ENCODE measurements at regions not wholly inside any gene's neighbourhood (a gene's known extent, or its start where the extent isn't known, plus 50 kb on each side); places are given as distances from the start of the nearest gene placed in this dataset.
A peak's percentile ranks its signal among the peaks of the same experiment; 100 is the strongest.

DNA sequence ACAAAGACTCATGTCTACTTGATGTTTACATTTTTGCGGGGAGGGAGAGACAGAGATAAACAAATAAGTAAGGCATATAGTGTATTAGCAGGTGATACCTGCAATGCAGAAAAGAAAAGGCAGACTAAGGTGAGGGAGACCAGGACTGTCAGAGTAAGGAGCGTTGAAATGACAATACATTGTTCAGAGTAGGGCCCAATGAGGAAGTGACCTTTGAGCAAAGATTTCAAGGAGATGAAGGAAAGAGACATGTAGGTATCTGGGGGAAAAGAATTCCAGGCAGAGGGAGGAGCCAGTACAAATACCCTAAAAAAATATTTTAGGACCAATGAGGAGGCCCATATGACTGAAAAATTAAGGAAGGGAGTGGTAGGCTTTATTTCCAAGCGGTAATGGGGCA lies 162.7 kb upstream of the PRSS1 start:
- Histone ChIP-seq H3K27me3 (ENCODE audit: insufficient read depth, poor library complexity, severe bottlenecking) (no peaks in the 10 kb centered on the region), H3K4me3 (replicated peaks; ENCODE audit: insufficient read depth, low read length) (no peak overlapping the region), H3K27ac (replicated peaks) (no peak overlapping the region)
- TF ChIP-seq GABPA (IDR thresholded peaks at IDR 0.05; ENCODE audit: low read depth) (no peak), SPI1 (IDR thresholded peaks at IDR 0.05; ENCODE audit: borderline replicate concordance, low read depth) (peak; percentile 69; the same call in 1 of the 2 replicates)
- no peak for DNase-seq (ENCODE audit: low read depth in 1 of 2, low spot score in 1 of 2)

DNA sequence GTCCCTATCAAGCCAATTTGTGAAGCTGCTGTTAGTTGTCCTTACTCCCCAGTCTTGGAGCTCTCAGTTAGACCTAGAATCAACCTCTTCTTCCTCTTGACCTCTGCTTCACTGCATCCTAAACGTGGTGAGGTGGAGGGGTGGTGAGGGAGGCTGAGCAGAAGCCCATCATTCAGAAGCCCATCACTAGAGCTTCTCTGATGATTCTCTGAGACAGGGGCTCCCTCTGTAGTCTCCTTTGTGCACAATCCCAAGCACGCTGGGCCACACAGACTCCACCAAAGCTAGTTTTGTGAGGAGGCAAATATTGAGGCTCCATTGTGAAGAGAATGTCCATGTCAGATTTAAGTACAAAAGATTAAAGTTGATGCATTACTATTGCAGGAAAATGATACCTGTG lies 163.8 kb upstream of the PRSS1 start:
- no peak for DNase-seq (ENCODE audit: low read depth in 1 of 2, low spot score in 1 of 2)
- Histone ChIP-seq H3K27ac (replicated peaks) (no peak overlapping the region), H3K27me3 (ENCODE audit: insufficient read depth, poor library complexity, severe bottlenecking) (no peaks in the 10 kb centered on the region), H3K4me3 (replicated peaks; ENCODE audit: insufficient read depth, low read length) (no peak overlapping the region)
- TF ChIP-seq, protein P1, sequence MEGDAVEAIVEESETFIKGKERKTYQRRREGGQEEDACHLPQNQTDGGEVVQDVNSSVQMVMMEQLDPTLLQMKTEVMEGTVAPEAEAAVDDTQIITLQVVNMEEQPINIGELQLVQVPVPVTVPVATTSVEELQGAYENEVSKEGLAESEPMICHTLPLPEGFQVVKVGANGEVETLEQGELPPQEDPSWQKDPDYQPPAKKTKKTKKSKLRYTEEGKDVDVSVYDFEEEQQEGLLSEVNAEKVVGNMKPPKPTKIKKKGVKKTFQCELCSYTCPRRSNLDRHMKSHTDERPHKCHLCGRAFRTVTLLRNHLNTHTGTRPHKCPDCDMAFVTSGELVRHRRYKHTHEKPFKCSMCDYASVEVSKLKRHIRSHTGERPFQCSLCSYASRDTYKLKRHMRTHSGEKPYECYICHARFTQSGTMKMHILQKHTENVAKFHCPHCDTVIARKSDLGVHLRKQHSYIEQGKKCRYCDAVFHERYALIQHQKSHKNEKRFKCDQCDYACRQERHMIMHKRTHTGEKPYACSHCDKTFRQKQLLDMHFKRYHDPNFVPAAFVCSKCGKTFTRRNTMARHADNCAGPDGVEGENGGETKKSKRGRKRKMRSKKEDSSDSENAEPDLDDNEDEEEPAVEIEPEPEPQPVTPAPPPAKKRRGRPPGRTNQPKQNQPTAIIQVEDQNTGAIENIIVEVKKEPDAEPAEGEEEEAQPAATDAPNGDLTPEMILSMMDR (IDR thresholded peaks at IDR 0.05; ENCODE audit: insufficient read depth, low read length): no peak
- TF ChIP-seq, protein P2, sequence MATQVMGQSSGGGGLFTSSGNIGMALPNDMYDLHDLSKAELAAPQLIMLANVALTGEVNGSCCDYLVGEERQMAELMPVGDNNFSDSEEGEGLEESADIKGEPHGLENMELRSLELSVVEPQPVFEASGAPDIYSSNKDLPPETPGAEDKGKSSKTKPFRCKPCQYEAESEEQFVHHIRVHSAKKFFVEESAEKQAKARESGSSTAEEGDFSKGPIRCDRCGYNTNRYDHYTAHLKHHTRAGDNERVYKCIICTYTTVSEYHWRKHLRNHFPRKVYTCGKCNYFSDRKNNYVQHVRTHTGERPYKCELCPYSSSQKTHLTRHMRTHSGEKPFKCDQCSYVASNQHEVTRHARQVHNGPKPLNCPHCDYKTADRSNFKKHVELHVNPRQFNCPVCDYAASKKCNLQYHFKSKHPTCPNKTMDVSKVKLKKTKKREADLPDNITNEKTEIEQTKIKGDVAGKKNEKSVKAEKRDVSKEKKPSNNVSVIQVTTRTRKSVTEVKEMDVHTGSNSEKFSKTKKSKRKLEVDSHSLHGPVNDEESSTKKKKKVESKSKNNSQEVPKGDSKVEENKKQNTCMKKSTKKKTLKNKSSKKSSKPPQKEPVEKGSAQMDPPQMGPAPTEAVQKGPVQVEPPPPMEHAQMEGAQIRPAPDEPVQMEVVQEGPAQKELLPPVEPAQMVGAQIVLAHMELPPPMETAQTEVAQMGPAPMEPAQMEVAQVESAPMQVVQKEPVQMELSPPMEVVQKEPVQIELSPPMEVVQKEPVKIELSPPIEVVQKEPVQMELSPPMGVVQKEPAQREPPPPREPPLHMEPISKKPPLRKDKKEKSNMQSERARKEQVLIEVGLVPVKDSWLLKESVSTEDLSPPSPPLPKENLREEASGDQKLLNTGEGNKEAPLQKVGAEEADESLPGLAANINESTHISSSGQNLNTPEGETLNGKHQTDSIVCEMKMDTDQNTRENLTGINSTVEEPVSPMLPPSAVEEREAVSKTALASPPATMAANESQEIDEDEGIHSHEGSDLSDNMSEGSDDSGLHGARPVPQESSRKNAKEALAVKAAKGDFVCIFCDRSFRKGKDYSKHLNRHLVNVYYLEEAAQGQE (IDR thresholded peaks at IDR 0.05; ENCODE audit: insufficient replicate concordance, low read depth): no peak
- no peak for TF ChIP-seq GABPA (IDR thresholded peaks at IDR 0.05; ENCODE audit: low read depth)
- no peak for TF ChIP-seq POLR2AphosphoS5 (IDR thresholded peaks at IDR 0.05; ENCODE audit: low read depth)

DNA sequence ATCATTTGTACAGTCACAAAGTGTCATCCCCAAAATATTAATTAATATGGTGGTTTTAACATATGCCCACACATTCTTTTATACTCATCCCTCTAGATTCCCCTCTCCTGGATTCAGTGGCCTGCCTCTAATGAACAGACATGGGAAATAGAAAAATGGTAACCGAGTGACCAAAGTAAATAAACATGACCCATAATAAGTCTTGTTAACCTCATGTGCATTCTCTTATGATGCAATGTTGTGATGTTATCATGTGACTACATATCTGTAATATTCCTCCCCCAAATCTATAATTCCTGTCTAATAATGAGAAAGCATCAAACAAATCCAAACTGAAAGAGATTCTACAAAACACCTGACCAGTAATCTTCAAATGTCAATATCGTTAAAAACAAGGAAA lies 164.5 kb upstream of the PRSS1 start:
- H3K4me3 ChIP-seq (replicated peaks; ENCODE audit: insufficient read depth, low read length): no peak overlapping the region
- no peak overlapping the region for H3K27ac ChIP-seq (replicated peaks)
- DNase-seq (ENCODE audit: low read depth in 1 of 2, low spot score in 1 of 2): no peak
- TF ChIP-seq, protein P2 (IDR thresholded peaks at IDR 0.05; ENCODE audit: insufficient replicate concordance, low read depth): no peak
- TF ChIP-seq GABPA (IDR thresholded peaks at IDR 0.05; ENCODE audit: low read depth) (no peak), POLR2AphosphoS5 (IDR thresholded peaks at IDR 0.05; ENCODE audit: low read depth) (no peak), SPI1 (IDR thresholded peaks at IDR 0.05; ENCODE audit: borderline replicate concordance, low read depth) (no peak)
- TF ChIP-seq, protein P1 (IDR thresholded peaks at IDR 0.05; ENCODE audit: insufficient read depth, low read length): no peak
- no peaks in the 10 kb centered on the region for H3K27me3 ChIP-seq (ENCODE audit: insufficient read depth, poor library complexity, severe bottlenecking)

DNA sequence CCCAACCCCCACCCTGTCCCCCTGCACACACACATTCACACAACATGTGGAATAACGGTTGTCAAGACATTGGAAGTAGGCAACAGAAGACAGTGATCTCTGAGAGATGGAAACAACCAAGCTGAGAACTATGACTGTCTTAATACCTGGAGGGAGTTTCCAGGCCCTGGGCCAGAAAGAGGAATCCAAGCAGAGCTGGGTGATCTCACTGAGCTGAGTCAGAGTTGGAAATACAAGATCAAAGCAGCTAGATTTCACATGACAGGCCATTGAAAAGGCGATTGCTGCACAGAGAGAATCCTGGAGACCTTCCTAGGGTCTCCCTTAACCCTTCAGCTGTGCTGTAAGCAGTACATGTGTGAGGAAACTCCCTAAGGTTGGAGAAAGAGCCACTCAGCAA lies 165.8 kb upstream of the PRSS1 start:
- DNase-seq (ENCODE audit: low read depth in 1 of 2, low spot score in 1 of 2): no peak
- TF ChIP-seq GABPA (IDR thresholded peaks at IDR 0.05; ENCODE audit: low read depth) (no peak), SPI1 (IDR thresholded peaks at IDR 0.05; ENCODE audit: borderline replicate concordance, low read depth) (no peak), POLR2AphosphoS5 (IDR thresholded peaks at IDR 0.05; ENCODE audit: low read depth) (no peak)
- TF ChIP-seq, protein P2 (IDR thresholded peaks at IDR 0.05; ENCODE audit: insufficient replicate concordance, low read depth): no peak
- TF ChIP-seq, protein P1 (IDR thresholded peaks at IDR 0.05; ENCODE audit: insufficient read depth, low read length): no peak

More for the DNA sequence above, 165.8 kb upstream of the PRSS1 start:
- H3K27me3 ChIP-seq (ENCODE audit: insufficient read depth, poor library complexity, severe bottlenecking): no peaks in the 10 kb centered on the region
- H3K4me3 ChIP-seq (replicated peaks; ENCODE audit: insufficient read depth, low read length): no peak overlapping the region
- no peak overlapping the region for H3K27ac ChIP-seq (replicated peaks)
